ENCODE measurements at regions not wholly inside any gene's neighbourhood (a gene's known extent, or its start where the extent isn't known, plus 50 kb on each side); places are given as distances from the start of the nearest gene placed in this dataset.

- TF ChIP-seq ZNF396 (CRISPR knock-in tag; IDR thresholded peaks at IDR 0.05; ENCODE audit: borderline replicate concordance) (no peak), CDX4 (CRISPR knock-in tag; IDR thresholded peaks at IDR 0.05; ENCODE audit: borderline replicate concordance) (no peak)
Observed at GRCh38 chr3:175965036-175965435, 1105.9 kb downstream of the NAALADL2 start (continued).

- Mint-ChIP-seq H3K4me1 (no peaks in the 10 kb centered on the region), H3K27me3 (ENCODE audit: low read depth) (no peaks in the 10 kb centered on the region), H3K9me3 (peaks cover 12% of the 10 kb centered on the region), H3K36me3 (peaks cover 4% of the 10 kb centered on the region), H3K27ac (no peak overlapping the region), H3K4me3 (no peak overlapping the region)
- ChIA-PET CTCF (interaction anchor here (1.0 kb wide), 1 partner anchor 473 kb away, joined by 4 read pairs; no protein-coding TSS in a partner anchor), POLR2A (no interaction called here)
- ATAC-seq (no peak), DNase-seq (ENCODE audit: low spot score) (no peak)
- no peak for TF ChIP-seq ZNF219 (CRISPR knock-in tag; IDR thresholded peaks at IDR 0.05; ENCODE audit: borderline replicate concordance)
- TF ChIP-seq SMAD4 (CRISPR knock-in tag; IDR thresholded peaks at IDR 0.05) = no peak
- TF ChIP-seq JUN (CRISPR knock-in tag; IDR thresholded peaks at IDR 0.05) = no peak
- TF ChIP-seq FOXJ3 (CRISPR knock-in tag; IDR thresholded peaks at IDR 0.05; ENCODE audit: borderline replicate concordance) = no peak
- TF ChIP-seq EMX1 (CRISPR knock-in tag; IDR thresholded peaks at IDR 0.05) = no peak
- no peak for TF ChIP-seq RORB (CRISPR knock-in tag; IDR thresholded peaks at IDR 0.05)
- TF ChIP-seq RELA (CRISPR knock-in tag; IDR thresholded peaks at IDR 0.05; ENCODE audit: borderline replicate concordance) = no peak
- no peak for TF ChIP-seq MXD4 (CRISPR knock-in tag; IDR thresholded peaks at IDR 0.05; ENCODE audit: borderline replicate concordance)
- TF ChIP-seq NR1H2 (CRISPR knock-in tag; IDR thresholded peaks at IDR 0.05) = no peak
- TF ChIP-seq CBFB (CRISPR knock-in tag; IDR thresholded peaks at IDR 0.05; ENCODE audit: low read depth) = no peak
- no peak for TF ChIP-seq NFATC4 (CRISPR knock-in tag; IDR thresholded peaks at IDR 0.05)
- no peak for TF ChIP-seq ZSCAN18 (CRISPR knock-in tag; IDR thresholded peaks at IDR 0.05)
- TF ChIP-seq ZNF416 (CRISPR knock-in tag; IDR thresholded peaks at IDR 0.05) = no peak
- TF ChIP-seq ZNF425 (CRISPR knock-in tag; conservative IDR thresholded peaks at IDR 0.05) = no peak
- no peak for TF ChIP-seq TEAD4 (CRISPR knock-in tag; IDR thresholded peaks at IDR 0.05)
- no peak for TF ChIP-seq AFF4 (CRISPR knock-in tag; IDR thresholded peaks at IDR 0.05; ENCODE audit: borderline replicate concordance)
- no peak for TF ChIP-seq MLX (CRISPR knock-in tag; IDR thresholded peaks at IDR 0.05)
- no peak for TF ChIP-seq CREB1 (CRISPR knock-in tag; IDR thresholded peaks at IDR 0.05)
- TF ChIP-seq TP53 (CRISPR knock-in tag; IDR thresholded peaks at IDR 0.05) = no peak
Observed at GRCh38 chr3:175957427-175957826, 1098.3 kb downstream of the NAALADL2 start.

Measured in WTC11 (cell line).